HG02642 (cell line): ENCODE measurements at regions not wholly inside any gene's neighbourhood (a gene's known extent, or its start where the extent isn't known, plus 50 kb on each side); places are given as distances from the start of the nearest gene placed in this dataset.

Source experiments
- ATAC-seq: cut with Tn5 transposase; IDR thresholded peaks from one replicate; pipeline ENCODE4 v1.9.1; 2021; ENCODE audit warnings: mild to moderate bottlenecking; ENCODE audit not compliant: unreplicated experiment, poor library complexity

DNA sequence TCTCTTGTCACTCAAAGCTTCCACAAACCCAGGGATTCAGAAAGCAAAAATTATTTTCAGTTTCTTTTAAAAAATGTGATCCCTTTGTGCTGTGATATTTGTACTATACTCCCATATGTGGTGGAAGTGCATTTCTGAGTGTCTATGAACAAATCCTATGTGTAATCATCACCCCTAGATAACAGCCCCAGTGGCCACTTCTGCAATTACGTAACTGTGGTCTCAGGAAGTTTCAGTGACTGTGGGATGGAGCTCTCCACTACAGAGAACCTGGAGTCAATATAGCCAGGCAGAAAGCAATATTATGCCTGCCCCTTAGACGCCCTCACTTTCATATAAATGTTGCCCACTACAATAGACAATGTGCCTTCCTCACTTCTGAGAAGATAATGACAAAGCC lies 1101.7 kb upstream of the GHITM start:
- ATAC-seq = no peak

DNA sequence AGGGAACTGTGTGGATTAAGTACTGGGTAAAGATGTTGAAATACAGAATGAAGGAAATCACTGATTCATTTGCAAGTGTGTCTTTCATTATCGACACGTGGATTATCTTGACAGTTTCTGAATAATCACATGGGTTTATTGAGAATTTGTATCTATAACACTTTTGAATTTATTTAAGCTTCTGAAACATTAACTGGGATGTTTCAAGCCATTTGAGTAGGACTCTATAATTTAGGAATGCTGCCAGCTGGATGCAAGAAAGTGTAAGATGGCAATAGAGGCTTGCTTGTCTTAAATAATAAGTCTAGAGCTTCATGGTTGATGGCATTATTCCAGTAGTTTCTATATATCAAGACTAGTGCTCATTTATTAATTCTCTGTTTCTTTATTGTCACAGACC lies 1100.7 kb upstream of the GHITM start:
- ATAC-seq = no peak

DNA sequence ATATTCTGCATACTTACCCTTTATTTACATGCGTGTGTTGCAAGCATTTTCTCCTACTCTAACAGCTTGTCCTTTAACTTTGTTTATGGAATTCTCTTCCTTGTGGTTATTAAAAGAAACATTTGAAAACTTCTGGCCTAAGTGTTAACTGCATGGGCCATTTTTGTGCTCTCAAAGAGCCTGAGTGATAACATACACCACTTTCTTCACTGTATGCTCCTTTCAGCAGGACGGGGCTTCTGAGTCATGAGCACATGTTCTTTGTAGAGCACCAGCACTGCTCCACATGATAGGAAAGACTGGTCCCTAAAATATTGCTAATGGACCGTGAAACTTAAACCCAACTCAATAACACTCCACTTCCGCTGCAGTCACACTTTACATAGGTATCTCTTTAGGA lies 1093.6 kb upstream of the GHITM start:
- ATAC-seq = no peak

DNA sequence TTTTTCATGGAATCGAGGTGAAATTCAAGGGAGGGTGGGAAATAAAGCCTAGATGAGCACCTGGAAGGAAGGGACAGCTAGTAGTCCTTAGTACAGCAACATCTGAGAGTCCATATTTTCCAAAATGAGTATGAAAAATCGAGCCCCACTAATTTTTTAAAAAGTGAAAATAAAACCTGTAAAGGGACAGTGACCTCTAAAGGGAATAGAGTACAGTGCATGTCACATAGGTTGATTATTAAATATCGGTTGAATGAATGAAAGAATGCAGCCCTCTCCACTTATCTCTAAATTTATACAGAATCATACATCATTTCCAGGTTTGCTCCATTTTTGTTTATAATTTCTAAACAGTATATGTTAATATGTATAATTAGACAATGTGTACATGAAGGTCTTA lies 1088.5 kb upstream of the GHITM start:
- no peak for ATAC-seq

DNA sequence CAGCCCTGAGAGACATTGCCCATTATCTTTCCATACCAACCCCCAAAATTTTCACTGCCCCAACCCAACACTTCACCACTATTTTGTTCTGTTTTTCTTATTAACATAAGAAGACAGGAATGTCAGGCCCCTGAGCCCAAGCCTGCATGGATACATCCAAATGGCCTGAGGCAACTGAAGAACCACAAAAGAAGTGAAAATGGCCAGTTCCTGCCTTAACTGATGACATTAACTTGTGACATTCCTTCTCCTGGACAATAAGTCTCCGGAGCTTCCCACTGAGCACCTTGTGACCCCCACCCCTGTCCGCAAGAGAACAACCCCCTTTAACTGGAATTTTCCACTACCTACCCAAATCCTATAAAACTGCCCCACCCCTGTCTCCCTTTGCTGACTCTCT lies 1076.4 kb upstream of the GHITM start:
- no peak for ATAC-seq

DNA sequence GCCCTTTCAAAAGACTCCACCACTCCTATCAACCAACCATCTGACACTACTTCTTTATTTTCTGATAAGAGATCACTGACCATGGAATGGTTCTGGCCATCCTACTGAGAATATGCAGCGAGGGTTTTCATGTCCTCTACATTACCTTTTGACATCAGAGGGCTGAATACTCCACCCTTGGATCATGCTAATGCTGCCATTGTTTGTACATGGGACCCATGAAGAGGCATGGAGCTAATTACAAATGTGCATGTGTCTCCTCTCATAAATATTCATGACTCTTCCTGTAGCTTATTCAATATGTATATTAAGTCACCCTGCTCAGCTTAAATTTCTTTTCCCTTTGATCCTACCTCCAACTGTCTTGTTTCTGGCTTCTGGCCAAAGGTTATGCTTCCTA lies 1065.8 kb upstream of the GHITM start:
- no peak for ATAC-seq

DNA sequence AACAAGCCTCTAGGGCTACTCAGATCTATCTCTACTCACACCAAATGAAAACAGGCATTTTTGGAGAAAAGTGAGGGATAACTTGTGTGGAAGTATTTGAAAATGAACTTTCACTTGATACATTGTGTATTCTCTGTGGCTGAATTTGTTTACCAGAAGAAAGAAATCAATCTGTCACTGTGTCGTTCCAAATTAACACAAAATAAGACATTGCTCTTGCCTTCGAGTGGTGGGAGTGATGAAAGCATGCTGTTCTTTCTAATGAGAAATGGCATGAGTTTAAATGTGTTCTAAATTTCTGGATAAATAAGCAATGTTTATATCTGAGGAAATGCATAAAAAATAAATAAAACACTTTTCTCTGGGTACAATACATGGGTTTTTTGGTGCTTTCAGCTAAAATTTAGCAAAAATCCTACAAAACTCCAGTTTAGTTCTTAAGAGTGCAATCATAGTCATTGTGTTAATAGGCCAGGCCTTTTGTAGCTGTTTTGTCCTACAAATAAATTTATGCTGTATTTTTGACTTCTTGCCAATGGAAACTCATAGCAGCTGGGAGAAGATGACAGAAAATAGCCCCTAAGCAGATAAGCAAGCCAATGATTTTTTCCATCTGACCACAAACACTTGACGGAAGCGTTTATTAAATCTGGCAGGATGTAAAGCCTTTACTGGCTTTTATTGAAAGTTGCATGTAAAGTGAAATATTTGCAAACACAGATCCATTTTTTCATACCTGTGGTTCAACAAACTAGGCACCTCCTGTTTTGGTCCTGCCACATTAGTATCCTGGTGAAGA lies 1064.1 kb upstream of the GHITM start:
- no peak for ATAC-seq

DNA sequence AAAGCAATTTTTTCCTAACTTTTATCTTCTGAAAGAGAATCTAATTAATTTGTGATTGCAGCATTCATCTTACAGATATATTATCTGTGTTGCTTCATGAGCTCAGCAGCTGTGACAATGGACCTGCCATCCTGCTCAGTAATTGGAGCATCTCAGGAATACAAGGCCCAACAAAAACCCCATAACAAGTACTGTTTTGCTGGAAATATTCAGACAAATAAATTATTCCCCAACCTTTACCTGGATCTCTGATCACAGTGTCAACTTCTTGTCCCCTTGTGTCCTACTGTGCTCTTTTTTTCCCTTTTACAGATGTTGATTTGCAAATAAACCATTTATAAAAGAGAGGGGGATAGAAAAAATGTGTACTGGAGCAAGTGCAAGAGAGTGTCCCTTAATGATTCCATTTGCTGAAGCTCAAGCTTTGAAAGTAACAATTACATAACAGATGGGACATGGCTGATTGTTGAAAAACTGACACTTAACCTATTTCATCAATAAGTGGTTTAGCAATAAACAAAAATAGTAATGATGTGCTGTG lies 1063.4 kb upstream of the GHITM start:
- no peak for ATAC-seq

DNA sequence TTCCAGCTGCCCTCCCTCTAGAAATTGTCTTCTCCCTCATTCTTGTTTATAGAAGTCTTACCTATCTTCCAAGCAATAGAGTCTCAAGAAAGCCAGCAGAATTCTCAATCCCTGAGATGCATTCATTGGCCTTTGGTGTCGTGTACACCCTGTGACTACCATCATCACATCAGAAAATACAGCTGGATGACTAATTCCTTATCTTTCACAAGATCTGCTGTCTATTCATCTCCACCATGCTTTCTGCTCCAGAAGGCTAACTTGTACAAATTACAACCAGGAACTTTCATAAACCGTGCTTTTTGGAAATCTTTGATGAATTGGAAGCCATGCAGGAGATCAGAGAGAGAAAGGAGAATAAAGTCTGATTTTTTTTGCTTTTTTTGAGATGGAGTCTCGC lies 1062.9 kb upstream of the GHITM start:
- no peak for ATAC-seq

DNA sequence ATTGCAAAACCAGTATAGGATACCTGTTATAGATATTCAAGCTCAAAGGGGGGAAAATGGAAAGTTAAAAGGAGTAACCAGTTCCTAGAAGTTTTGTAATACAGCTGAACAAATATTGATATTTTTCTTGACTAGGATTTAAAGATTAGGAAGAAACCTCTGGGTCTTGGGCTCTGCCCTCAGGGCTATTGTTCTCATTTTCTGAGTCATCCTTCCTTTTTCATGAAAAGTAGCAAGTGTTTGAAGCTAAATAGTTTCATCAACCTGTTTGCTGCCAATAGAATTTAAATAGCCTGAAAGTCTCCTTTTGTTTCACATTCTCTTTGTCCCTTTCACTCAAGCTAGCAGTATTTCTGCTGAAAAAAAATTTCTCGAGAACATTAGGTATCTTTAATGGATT lies 1061.1 kb upstream of the GHITM start:
- no peak for ATAC-seq

DNA sequence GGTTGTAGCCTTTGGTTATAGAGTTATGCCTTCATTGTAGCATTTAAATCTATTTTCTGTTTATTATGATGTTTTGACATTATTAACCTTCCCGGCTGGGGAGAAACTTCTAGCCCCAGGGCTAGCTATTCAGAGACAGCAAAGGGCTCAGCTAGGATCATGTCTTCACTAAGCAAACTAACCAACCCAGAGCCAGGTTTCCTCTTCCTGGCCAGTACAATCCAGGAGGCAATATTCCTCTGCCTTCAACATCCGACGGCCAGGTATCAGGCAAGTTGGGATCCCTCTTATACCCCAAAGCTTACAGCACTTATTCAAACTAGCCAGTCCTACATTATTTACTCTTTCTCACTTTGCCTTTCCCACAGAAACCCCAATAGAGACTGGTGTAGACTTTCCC lies 1060.7 kb upstream of the GHITM start:
- ATAC-seq = no peak

DNA sequence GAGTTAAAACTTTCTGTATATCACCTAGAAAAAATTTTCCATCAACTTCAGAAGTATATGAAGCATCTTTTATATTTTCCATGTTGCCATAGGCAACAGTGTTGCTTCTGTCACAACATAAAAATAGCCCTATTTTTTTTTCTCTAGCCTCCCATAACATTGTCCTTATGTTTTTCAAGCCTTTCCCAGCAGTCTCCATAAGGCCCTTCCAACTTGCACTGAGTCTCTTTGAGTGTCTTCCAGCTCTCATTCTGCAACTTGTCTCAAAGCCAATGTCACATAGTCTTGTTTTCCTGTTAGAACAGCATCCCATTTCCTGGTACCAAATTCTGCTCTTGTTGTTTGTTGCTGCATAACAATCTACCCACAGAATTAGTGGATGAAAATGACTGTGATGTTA lies 1055.5 kb upstream of the GHITM start:
- ATAC-seq = no peak

DNA sequence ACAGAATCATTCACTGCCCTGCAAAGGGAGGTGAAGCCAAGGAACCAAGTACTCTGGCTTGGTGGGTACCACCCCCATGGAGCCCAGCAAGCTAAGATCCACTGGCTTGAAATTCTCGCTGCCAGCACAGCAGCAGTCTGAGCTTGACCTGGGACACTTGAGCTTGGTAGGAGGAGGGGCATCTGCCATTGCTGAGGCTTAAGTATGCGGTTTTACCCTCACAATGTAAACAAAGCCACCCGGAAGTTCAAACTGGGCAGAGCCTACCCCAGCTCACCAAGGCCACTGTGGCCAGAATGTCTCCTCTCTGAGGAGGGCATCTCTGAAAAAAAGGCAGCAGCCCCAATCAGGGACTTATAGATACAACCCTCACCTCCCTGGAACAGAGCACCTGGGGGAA lies 1050.0 kb upstream of the GHITM start:
- ATAC-seq = no peak

DNA sequence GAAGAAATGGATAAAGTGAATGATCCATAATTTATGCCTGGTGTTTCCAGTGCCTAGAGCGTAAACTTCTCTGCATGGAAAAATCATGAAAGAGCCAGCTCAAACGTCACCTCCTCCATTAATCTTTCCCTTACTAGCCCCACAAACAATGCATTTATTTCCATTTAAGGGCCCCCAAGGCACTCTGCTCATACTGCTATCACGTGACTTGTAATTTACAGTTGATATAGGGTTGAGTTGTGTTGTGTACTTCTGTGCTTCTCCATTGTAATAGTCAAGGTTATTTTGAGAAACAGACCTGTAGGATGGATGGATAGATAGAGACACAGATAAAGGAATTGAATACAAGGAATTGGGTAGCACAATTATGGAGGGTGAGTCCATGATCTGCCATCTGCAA lies 1034.7 kb upstream of the GHITM start:
- ATAC-seq = no peak

DNA sequence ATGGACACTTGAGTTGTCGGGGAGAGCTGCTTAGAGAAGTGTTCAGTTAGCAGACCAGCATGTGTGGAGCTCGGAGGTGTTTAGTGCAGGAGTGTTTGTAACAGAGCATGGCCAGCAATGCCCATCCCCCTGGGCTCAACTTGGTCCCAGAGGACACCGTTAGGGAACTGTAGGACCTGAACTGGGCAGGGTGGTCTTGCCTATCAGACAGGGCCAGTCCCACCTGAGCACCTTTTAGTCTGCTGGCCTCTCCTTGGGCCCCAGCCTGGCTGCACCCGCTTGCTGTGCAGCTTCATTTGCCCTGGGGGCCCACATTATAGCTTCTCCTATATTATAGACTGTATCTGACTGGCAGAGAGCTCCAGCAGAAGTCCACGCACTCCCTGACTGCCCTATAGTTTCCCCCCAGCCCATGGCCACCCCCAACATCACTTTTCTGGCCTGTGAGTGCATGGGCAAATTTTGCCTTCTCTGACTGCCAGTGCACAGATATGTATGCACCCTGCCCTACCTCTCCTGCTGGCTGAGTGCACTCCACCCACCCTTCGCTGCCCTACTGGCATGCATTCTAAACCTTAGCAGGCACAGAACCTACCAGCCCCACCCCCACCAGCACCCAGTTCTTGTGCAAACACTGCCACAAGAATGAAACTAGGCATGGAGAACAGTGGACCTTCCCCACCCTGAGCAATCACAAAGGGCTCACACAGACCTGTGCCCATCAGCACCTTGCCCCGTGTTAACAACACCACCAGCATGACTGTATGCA lies 1030.6 kb upstream of the GHITM start:
- no peak for ATAC-seq

DNA sequence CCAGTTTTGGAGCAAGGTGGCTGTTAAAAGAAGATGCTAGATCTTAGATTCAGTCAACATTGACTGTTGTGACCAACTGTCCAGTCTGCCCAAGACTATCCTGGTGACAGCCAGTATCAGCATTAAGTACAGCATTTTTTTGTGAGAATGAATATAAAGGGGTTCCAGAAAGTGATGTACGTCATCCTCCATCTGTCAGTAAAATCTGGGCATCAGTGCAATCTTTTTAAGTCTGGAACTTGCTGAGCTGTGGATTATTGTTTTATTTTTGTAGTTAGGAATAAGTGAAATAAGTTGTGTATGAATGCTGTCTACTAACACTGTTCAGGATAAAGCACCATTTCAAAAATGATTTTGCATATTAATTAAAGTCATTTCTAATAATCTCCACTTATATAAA lies 1020.0 kb upstream of the GHITM start:
- no peak for ATAC-seq

DNA sequence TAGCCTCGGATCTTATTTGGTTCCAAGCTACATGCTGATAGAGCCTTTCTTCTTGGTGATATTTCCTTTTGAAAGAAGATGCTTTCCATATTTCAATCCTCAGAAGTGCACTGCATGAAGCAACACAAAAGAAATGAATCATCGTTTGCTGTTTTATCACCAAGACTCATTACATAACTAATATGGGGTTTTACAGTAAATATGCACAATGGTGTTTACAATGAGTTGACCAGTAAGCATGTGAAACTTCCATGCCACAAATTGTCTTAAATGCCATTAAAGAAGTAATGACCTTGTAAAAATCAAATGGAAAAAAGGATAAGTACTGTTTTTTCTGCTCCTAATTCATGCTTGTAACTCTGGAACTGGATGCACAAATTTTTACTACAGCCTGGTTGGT lies 1017.0 kb upstream of the GHITM start:
- no peak for ATAC-seq

DNA sequence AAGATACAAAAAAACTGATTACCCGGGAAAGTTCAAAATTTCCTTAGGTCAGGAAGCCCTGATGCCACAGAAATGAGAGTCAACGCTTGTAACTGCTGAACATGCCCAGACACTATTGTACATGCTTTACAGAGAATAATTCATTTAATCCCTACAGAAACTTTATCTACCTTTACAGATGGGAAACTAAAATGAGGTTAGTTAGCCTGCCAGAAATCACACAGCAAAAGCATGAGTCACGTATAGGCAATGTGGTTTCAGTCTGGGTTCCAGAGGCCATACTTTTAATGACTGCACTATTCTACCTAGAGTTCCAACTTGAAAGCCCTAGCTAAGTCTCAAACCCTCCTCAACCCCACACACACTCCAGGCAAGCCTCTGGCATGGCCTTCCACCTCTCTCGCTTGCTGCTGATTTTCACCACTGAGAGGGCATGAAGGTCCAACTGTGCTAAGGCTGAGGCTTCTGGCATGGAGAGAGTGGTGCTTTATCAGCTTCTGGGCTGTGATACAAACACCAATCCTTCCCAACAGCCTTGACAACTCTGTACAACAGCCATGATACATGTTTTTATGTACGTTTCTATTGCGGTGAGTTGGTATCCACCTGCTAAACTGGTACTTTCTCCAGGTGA lies 1011.2 kb upstream of the GHITM start:
- ATAC-seq = no peak

DNA sequence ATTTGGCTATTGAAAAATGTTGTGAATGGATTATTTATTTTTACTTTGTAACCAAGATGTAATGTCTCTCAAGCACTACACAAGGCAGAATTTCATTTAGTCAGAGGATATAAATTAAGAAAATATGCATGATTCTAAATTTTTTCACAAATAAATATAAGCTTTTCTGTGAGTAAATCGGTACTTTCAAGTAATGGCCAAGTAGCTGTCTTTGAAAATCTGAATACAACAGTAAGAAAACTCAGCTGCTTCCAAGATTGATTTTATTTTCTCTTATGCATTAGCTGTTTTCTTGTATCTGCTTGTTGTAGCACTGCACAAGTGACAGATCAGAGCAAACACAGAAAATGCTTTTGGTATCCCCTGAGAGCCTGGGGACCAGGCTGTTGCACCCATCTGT lies 998.5 kb upstream of the GHITM start:
- no peak for ATAC-seq

DNA sequence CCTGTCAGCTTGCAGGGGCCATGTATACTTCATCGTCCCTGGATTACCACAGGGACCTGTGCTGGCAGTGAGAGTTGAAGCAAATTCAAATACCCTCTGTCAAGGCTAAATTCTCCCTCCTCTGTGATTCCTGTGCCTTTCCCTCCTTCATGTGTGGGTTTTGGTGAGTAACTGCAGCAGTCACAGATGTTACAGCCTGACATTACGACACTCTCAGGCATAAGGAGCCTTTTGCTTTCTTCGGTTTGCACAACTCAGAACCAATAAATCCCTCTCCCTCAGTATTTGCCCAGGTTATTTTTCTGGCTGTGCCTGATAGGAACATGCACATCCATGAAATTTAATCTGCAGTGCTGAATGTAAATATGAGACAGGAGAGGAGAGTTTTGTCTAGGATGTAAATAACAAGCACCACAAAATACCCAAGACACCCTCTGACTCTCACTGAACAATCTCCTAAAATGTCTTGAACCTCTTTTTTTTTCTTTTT lies 997.2 kb upstream of the GHITM start:
- no peak for ATAC-seq

DNA sequence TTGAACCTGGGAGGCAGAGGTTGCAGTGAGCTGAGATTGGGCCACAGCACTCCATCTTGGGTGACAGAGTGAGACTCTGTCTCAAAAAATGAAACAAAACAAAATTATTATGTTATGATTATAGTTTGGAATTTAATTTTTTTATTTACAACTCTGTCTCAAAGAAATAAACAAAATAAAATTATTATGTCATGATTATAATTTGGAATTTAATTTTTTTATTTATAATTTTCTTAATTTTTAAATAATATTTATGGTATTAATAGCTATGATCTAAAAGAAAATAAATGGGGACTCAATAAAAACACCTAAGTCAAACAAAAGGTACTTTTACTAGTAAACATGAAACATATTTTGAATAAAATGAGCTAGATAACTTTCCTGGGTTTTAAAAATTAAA lies 994.8 kb upstream of the GHITM start:
- ATAC-seq = no peak
